OCI-LY7 (cell line): ENCODE measurements at regions not wholly inside any gene's neighbourhood (a gene's known extent, or its start where the extent isn't known, plus 50 kb on each side); places are given as distances from the start of the nearest gene placed in this dataset.
"Not testable (repeated sequence)": the region's sequence is repeated elsewhere in the genome, so short reads cannot be mapped to it uniquely, and the experiment has no call there.

ENCODE experiments used
- EZH2phosphoT487 ChIP-seq: fragments of 200-600 bp; sonication (generic); IDR thresholded peaks from 2 replicates; pipeline ENCODE4 v1.6.1; 2018; ENCODE audit warnings: low read depth, borderline replicate concordance, mild to moderate bottlenecking, mixed run types, antibody characterized with exemption, low read length, moderate library complexity, mixed read lengths
- TF ChIP-seq, protein P1 (sequence below): fragments of 200-600 bp; sonication (generic); conservative IDR thresholded peaks from 2 replicates; pipeline ENCODE4 v1.5.1; 2014; ENCODE audit warnings: mild to moderate bottlenecking, antibody characterized with exemption, low read length, moderate library complexity, mixed read lengths

DNA sequence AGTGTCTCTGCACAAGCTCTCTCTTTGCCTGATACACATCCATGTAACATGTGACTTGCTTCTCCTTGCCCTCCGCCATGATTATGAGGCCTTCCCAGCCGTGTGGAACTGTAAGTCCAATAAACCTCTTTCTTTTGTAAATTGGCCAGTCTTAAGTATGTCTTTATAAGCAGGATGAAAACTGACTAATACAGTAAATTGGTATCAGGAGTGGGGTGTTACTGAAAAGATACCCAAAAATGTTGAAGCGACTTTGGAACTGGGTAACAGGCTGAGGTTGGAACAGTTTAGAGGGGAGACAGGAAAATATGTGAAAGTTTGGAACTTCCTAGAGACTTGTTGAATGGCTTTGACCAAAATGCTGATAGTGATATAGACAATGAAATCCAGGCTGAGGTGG lies 346.9 kb downstream of the ZNF248 start:
- TF ChIP-seq, protein P1, sequence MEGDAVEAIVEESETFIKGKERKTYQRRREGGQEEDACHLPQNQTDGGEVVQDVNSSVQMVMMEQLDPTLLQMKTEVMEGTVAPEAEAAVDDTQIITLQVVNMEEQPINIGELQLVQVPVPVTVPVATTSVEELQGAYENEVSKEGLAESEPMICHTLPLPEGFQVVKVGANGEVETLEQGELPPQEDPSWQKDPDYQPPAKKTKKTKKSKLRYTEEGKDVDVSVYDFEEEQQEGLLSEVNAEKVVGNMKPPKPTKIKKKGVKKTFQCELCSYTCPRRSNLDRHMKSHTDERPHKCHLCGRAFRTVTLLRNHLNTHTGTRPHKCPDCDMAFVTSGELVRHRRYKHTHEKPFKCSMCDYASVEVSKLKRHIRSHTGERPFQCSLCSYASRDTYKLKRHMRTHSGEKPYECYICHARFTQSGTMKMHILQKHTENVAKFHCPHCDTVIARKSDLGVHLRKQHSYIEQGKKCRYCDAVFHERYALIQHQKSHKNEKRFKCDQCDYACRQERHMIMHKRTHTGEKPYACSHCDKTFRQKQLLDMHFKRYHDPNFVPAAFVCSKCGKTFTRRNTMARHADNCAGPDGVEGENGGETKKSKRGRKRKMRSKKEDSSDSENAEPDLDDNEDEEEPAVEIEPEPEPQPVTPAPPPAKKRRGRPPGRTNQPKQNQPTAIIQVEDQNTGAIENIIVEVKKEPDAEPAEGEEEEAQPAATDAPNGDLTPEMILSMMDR: not testable (repeated sequence)
- TF ChIP-seq EZH2phosphoT487: not testable (repeated sequence)
